Skeletal muscle satellite cell (primary cell): ENCODE measurements at regions not wholly inside any gene's neighbourhood (a gene's known extent, or its start where the extent isn't known, plus 50 kb on each side); places are given as distances from the start of the nearest gene placed in this dataset.

Experiments
- H3K27me3 ChIP-seq: 2 replicates; pipeline ENCODE4 v1.7.0; 2013; ENCODE audit warnings: low read length; ENCODE audit not compliant: control insufficient read depth, insufficient read depth
- H3K36me3 ChIP-seq: 2 replicates; pipeline ENCODE4 v1.7.0; 2013; ENCODE audit warnings: mild to moderate bottlenecking, control low read depth, low read length; ENCODE audit not compliant: insufficient read depth
- H3K4me1 ChIP-seq: 2 replicates; pipeline ENCODE4 v1.7.0; 2013; ENCODE audit warnings: low read length; ENCODE audit not compliant: control insufficient read depth, insufficient read depth
- H3K4me2 ChIP-seq: 2 replicates; pipeline ENCODE4 v1.7.0; 2013; ENCODE audit warnings: mild to moderate bottlenecking, low read length
- H3K4me3 ChIP-seq: 2 replicates; pipeline ENCODE4 v1.7.0; 2013; ENCODE audit warnings: low read length
- H3K9ac ChIP-seq: 2 replicates; pipeline ENCODE4 v1.7.0; 2013; ENCODE audit warnings: mild to moderate bottlenecking, low read depth, low read length, moderate library complexity
- H3K9me3 ChIP-seq: replicated peaks from 2 replicates; pipeline ENCODE4 v1.7.0; 2013; ENCODE audit warnings: mild to moderate bottlenecking, control low read depth, low read length

DNA sequence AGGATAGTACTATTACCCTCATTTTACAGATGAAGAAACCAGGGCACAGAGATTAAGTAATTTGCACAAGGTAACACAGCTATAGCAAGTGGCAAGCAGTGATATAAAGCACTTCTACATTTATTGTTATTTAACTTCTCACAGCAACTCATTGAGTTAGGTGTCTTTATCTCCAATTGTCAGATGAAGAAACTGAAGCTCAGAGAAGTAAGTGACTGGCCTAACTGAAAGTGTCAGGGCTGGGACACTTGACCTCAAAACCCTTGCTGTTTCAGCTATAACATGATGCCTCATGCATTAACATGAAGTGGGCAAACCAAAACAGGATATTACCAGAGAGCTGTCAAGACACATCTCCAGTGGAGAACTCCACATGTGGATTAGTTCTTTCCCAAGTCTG, 65.8 kb upstream of the LEKR1 start:
- Histone ChIP-seq H3K4me1 (peaks cover 48% of the 10 kb centered on the region), H3K4me2 (no peak overlapping the region), H3K9ac (no peak overlapping the region), H3K9me3 (no peaks in the 10 kb centered on the region), H3K27me3 (no peaks in the 10 kb centered on the region), H3K4me3 (no peak overlapping the region), H3K36me3 (no peaks in the 10 kb centered on the region)

DNA sequence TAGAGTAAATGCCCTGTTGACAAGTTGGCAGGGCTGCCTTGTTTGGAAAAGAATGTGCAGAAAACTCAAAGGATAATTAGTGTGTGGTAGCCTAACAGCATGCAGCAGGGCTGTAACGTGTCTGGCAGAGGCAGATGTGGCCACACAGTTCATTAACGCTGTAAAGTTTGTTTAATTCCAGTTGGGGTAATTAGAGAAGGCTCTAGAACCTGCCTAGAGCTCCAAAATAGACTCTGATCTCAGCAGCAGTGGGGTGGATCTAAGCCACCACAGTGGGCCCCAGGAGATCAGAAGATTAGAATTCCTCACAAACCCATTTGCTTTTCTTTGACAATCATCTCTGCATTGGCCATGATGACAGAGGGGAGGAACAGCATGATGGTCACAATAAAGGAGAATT, 65.1 kb upstream of the LEKR1 start:
- no peak overlapping the region for H3K4me2 ChIP-seq
- H3K9ac ChIP-seq: peak overlapping the region; percentile 27
- no peak overlapping the region for H3K4me3 ChIP-seq
- no peaks in the 10 kb centered on the region for H3K9me3 ChIP-seq
- H3K4me1 ChIP-seq: peaks cover 53% of the 10 kb centered on the region
- no peaks in the 10 kb centered on the region for H3K27me3 ChIP-seq
- no peaks in the 10 kb centered on the region for H3K36me3 ChIP-seq

DNA sequence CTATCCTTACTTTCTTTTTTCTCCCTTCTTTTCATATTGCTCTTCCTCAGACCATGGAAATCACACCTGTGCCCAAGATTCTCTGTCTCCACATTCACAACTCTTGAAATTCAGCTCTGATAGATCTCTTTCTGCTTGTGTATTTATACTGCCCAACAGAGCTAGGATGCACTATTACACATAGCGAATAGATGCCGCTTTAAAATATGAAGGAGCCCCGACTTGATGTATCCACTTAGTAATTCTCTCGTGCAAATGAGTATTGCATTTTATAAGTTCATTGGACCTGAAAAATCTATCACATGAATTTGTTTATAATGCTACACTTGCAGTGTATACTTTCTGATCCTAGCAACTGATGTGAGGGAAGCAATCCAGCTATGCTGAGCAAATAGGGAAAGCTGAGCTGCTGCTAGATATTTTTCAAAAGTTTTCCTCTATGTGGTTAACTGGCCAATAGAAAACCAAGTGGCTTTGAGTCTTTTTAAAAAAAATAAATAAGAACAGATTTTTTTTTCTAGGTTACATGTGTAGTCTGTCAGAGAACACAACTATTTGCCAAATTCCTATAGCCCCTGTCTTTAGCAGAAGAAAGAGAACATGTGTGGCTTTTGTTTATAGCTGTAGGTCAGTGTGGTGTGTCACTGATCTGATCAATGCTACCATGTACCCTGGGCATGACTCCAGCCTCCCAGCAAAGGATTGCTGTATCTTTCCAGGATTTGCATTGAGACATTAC, 64.3 kb upstream of the LEKR1 start:
- H3K36me3 ChIP-seq: no peaks in the 10 kb centered on the region
- peak overlapping the region; percentile 5 for H3K4me3 ChIP-seq
- peaks cover 53% of the 10 kb centered on the region for H3K4me1 ChIP-seq
- peak overlapping the region; percentile 66 for H3K9ac ChIP-seq
- H3K9me3 ChIP-seq: no peaks in the 10 kb centered on the region
- H3K27me3 ChIP-seq: no peaks in the 10 kb centered on the region
- peak overlapping the region; percentile 19 for H3K4me2 ChIP-seq

DNA sequence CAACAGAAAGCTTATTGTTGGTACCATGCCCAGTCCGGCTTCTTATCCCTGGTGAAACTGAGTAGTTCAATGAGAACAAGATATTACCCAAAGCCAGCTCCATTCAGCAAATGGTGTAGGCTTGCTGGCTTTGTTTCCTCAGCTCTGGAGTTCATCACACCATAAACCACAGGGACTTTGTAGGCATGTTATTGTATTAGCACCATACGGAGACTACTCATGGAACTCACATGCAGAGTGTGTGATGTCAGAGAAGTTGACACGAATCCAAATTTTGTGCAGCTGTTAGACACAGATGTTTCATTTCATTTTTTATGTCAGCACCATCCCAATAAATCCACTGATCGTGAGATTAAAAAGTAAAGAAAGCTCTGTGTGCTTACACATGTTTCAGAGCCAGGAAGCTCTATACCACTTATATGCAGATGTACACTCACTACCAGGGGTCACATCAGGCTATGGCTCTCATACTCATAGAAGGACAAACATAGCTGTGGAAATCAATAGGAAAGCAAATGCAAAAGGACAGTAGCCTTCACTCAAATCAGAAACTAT, 63.4 kb upstream of the LEKR1 start:
- peak overlapping the region; percentile 5 for H3K4me3 ChIP-seq
- peak overlapping the region; percentile 24 for H3K4me2 ChIP-seq
- H3K9ac ChIP-seq: peak overlapping the region; percentile 66
- no peaks in the 10 kb centered on the region for H3K9me3 ChIP-seq
- no peaks in the 10 kb centered on the region for H3K27me3 ChIP-seq
- peaks cover 53% of the 10 kb centered on the region for H3K4me1 ChIP-seq
- H3K36me3 ChIP-seq: no peaks in the 10 kb centered on the region

DNA sequence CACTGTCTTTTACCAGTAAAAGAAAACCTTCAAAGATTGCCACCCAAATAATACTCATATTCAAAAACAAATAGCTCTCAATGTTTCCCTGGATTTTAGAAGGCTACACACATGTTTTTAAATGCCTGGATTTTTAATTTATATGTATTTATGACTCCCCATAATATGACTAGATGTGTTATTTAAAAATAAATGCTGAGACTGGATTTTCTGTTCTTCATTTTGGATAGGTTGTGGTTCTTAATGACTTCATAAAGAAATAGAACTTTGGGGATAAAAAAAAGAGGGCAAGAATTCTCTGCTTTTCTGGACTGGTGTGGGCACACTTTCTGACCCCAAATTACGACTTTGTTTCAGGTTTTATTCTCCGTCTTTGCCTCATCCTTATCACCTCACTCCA, 62.8 kb upstream of the LEKR1 start:
- Histone ChIP-seq H3K27me3 (no peaks in the 10 kb centered on the region), H3K4me1 (peaks cover 53% of the 10 kb centered on the region), H3K9ac (peak overlapping the region; percentile 66), H3K36me3 (no peaks in the 10 kb centered on the region), H3K4me3 (no peak overlapping the region), H3K4me2 (peak overlapping the region; percentile 24), H3K9me3 (no peaks in the 10 kb centered on the region)

DNA sequence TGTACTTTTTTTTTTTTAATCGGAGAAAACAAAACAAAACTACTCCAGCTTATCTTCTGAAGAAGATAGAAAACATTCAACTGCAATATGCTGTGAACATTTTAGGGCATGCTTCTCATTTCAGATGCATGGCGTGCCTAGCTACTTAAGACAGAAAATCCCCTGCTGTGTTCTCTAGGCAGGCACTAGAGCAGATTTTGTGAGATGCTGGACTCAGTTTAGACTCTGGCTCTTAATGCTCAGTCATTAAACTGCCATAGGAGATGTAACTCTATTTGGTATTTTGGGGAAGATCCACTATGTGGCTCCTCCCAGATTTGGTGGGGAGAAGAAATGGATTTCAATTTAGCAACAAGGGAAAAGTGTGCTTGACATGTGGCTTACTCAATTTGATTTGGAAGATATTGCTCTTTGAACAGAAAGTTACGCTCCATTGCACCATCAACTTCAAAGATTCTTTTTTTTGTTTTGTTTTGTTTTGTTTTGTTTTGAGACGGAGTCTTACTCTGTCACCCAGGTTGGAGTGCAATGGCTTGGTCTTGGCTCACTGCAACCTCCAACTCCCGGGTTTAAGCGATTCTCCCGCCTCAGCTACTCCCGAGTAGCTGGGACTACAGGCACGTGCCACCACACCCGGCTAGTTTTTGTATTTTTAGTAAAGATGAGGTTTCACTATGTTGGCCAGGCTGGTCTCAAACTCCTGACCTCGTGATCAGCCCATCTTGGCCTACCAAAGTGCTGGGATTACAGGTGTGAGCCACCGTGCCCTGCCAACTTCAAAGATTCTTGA, 62.0 kb upstream of the LEKR1 start:
- no peaks in the 10 kb centered on the region for H3K36me3 ChIP-seq
- H3K4me1 ChIP-seq: peaks cover 53% of the 10 kb centered on the region
- H3K4me3 ChIP-seq: no peak overlapping the region
- H3K9me3 ChIP-seq: no peaks in the 10 kb centered on the region
- no peaks in the 10 kb centered on the region for H3K27me3 ChIP-seq
- H3K4me2 ChIP-seq: no peak overlapping the region
- H3K9ac ChIP-seq: peak overlapping the region; percentile 66

DNA sequence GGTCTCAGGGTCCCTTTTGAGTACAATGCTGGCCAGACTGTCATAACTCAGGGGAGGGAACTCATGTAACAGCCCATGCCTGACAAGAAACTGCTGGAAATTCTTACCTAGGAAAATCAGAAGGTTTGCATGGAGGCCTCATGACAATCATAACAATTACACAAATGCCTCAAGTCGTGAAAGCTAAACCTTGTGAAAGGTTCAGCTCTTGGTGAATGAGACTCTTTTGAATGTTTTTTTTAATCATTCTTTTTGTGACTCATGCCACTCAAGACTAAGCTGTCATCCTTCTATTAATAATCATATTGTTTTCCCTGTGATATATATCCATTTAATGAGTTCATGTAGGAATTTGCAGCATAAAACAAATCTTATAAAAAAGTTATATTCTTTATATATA, 61.4 kb upstream of the LEKR1 start:
- Histone ChIP-seq H3K4me3 (no peak overlapping the region), H3K36me3 (no peaks in the 10 kb centered on the region), H3K27me3 (no peaks in the 10 kb centered on the region), H3K9ac (peak overlapping the region; percentile 66), H3K4me2 (no peak overlapping the region), H3K4me1 (peaks cover 58% of the 10 kb centered on the region), H3K9me3 (no peaks in the 10 kb centered on the region)

DNA sequence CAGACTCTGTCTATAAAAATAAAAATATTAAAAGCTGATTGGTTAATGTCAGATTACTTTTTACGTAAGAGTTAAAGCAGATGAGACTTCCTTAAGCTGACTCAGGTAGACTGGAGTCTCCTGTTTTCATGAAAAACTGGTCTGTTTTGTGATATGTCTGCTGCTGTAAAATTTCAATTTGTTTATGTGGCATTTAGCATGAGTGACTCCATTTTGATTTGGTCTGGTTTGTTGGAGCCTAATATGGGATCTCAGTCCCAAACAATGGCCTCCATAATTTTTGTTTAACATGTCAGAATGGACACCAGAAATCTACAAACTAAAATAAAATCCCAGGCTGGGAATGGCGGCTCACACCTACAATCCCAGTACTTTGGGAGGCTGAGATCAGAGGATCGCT, 57.8 kb upstream of the LEKR1 start:
- no peak overlapping the region for H3K9ac ChIP-seq
- H3K4me3 ChIP-seq: no peak overlapping the region
- no peak overlapping the region for H3K4me2 ChIP-seq
- H3K36me3 ChIP-seq: no peaks in the 10 kb centered on the region
- no peaks in the 10 kb centered on the region for H3K27me3 ChIP-seq
- peaks cover 46% of the 10 kb centered on the region for H3K4me1 ChIP-seq
- H3K9me3 ChIP-seq: no peaks in the 10 kb centered on the region

DNA sequence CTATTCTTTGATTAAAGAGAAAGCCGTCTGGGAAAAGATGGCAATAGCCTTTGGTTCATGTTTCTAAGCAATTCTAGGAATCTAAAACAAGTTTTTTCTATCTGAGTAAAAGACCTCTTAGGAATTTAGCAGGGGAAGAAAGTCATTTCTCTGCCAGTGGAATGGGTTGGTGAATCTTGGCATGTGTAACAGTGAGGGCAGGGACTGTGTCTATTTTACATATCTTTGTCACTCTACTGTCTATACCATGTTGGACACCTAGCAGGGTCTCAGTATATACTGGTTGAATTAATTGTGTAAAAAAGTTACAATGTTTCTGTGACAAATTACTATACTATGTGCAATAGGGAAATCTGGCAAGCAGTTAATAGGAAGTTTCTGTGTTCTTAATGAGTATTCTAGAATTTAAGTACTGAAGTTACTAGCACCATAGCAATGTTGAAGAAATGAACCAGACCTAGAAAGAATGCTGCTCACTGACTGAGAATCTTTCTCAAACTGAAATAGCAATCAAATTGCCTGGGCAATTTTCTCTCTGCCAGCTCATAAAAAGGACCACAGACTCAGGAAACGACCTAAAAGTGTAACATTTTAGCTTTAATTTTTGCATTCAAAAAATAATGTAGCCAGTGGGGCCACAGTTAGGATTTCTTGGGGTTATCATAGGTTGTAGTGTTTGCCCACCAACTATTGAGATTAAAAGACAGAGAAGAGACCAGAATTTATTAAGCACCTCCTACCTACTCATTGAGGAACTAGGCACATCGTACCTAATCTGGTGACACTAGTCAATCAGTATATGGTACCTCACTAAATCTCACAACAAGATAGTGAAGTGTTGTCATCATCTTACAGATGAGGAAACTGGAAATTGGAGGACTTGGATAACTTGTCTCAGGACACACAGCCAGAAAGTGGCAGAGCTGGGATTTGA, 56.2 kb upstream of the LEKR1 start:
- peak overlapping the region; percentile 33 for H3K9ac ChIP-seq
- H3K4me3 ChIP-seq: no peak overlapping the region
- no peaks in the 10 kb centered on the region for H3K36me3 ChIP-seq
- H3K9me3 ChIP-seq: no peaks in the 10 kb centered on the region
- H3K4me2 ChIP-seq: no peak overlapping the region
- H3K4me1 ChIP-seq: peaks cover 32% of the 10 kb centered on the region
- H3K27me3 ChIP-seq: no peaks in the 10 kb centered on the region

DNA sequence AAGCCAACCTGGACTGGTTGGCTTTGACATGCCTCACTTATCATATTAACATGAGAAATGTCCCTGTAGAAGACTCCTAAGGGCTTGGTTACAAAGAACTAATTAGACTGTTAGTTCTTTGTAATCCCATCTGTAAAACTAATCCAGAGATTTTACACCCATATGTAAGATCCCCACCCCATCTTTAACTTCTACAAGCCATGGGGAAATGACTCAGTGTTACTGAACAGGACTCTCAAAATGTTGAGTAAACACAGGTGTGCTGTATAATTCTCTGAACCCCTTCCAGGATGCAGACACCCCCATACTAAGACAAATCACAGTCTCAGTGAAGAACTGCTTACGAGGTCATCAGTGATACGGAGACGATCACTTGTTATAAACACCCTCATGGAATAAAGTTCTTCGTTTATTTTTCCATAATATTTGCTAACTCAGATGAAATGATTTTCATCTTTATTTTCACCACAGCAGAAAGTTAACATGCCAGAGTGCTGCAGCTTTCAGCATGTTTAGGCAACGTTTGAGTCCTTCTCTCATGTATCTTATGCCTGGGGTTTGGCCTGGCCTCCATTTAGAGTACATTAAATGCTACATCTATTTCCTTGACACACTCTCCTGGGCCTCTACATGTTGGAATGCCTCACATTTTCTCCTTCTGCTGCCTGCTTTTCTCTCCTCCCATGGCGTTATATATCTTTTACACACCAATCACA, 55.3 kb upstream of the LEKR1 start:
- H3K27me3 ChIP-seq: no peaks in the 10 kb centered on the region
- H3K36me3 ChIP-seq: no peaks in the 10 kb centered on the region
- H3K9ac ChIP-seq: no peak overlapping the region
- H3K9me3 ChIP-seq: no peaks in the 10 kb centered on the region
- peaks cover 25% of the 10 kb centered on the region for H3K4me1 ChIP-seq
- no peak overlapping the region for H3K4me3 ChIP-seq
- H3K4me2 ChIP-seq: no peak overlapping the region
